NT2/D1 (cell line): ENCODE measurements at regions not wholly inside any gene's neighbourhood (a gene's known extent, or its start where the extent isn't known, plus 50 kb on each side); places are given as distances from the start of the nearest gene placed in this dataset.

ENCODE experiments used
- YY1 ChIP-seq: IDR thresholded peaks from 2 replicates; pipeline ENCODE4 v1.6.1; 2011; ENCODE audit not compliant: insufficient read length, insufficient read depth
- ZNF274 ChIP-seq: IDR thresholded peaks from 2 replicates; pipeline ENCODE4 v1.6.1; 2011; ENCODE audit warnings: mild to moderate bottlenecking, low read depth, low read length

DNA sequence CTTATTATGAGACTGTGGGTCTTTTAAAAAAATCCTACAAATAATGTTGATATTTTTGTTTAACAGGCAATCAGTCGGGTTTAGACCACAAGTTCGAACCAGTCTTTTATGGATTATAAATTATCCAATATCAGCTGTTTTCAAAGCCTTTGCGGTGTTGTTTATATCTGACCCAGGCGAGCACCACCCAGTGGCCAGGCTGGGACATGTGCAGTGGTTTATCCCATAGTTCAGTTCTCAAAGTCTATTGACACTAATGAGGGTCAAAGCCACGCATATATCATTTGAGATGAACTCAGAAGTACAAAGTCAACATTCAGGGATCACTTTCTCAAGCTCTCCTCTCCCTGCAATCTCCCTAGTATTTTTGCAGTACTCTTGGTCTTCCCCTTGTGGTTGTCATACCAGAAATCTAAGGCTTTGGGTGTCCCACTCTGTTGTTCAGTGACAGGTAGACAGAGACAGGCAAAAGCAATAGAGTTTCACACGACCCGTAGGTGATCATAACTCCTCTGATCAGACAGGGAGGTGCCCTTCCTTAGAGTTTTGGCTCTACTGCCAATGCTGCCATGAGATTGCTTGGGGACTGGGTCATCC, 117.4 kb upstream of the POM121L12 start:
- no peak for TF ChIP-seq YY1
- TF ChIP-seq ZNF274, result no peak
